ENCODE measurements at regions not wholly inside any gene's neighbourhood (a gene's known extent, or its start where the extent isn't known, plus 50 kb on each side); places are given as distances from the start of the nearest gene placed in this dataset.

- Histone ChIP-seq H3K4me3 (ENCODE audit: low read length) (no peak overlapping the region), H3K9me3 (replicated peaks; ENCODE audit: low read length) (no peaks in the 10 kb centered on the region), H3K9ac (ENCODE audit: low read depth, low read length) (no peak overlapping the region), H3K4me1 (ENCODE audit: control insufficient read depth, insufficient read depth, low read length) (peaks cover 2% of the 10 kb centered on the region), H3K4me2 (ENCODE audit: low read length) (no peak overlapping the region), H3K36me3 (ENCODE audit: insufficient read depth, low read length) (no peaks in the 10 kb centered on the region), H3K27me3 (ENCODE audit: control insufficient read depth, insufficient read depth, low read length) (peaks cover 24% of the 10 kb centered on the region)
Observed at GRCh38 chr20:57788936-57789613, 79.3 kb upstream of the PMEPA1 start.

GRCh38 chr20:57787990-57788781 lies 78.4 kb upstream of the PMEPA1 start:
- Histone ChIP-seq H3K36me3 (ENCODE audit: insufficient read depth, low read length) (no peaks in the 10 kb centered on the region), H3K9ac (ENCODE audit: low read depth, low read length) (no peak overlapping the region), H3K4me2 (ENCODE audit: low read length) (no peak overlapping the region), H3K27me3 (ENCODE audit: control insufficient read depth, insufficient read depth, low read length) (peaks cover 31% of the 10 kb centered on the region), H3K4me3 (ENCODE audit: low read length) (no peak overlapping the region), H3K9me3 (replicated peaks; ENCODE audit: low read length) (no peaks in the 10 kb centered on the region), H3K4me1 (ENCODE audit: control insufficient read depth, insufficient read depth, low read length) (no peaks in the 10 kb centered on the region)

- H3K4me2 ChIP-seq (ENCODE audit: low read length), result no peak overlapping the region
- peaks cover 39% of the 10 kb centered on the region for H3K27me3 ChIP-seq (ENCODE audit: control insufficient read depth, insufficient read depth, low read length)
- no peaks in the 10 kb centered on the region for H3K36me3 ChIP-seq (ENCODE audit: insufficient read depth, low read length)
- H3K9me3 ChIP-seq (replicated peaks; ENCODE audit: low read length), result no peaks in the 10 kb centered on the region
- no peaks in the 10 kb centered on the region for H3K4me1 ChIP-seq (ENCODE audit: control insufficient read depth, insufficient read depth, low read length)
- H3K4me3 ChIP-seq (ENCODE audit: low read length), result no peak overlapping the region
- no peak overlapping the region for H3K9ac ChIP-seq (ENCODE audit: low read depth, low read length)
Observed at GRCh38 chr20:57787151-57787989, 77.6 kb upstream of the PMEPA1 start.

- H3K4me2 ChIP-seq (ENCODE audit: low read length), result no peak overlapping the region
- peaks cover 42% of the 10 kb centered on the region for H3K27me3 ChIP-seq (ENCODE audit: control insufficient read depth, insufficient read depth, low read length)
- H3K9ac ChIP-seq (ENCODE audit: low read depth, low read length), result no peak overlapping the region
- no peaks in the 10 kb centered on the region for H3K36me3 ChIP-seq (ENCODE audit: insufficient read depth, low read length)
- H3K9me3 ChIP-seq (replicated peaks; ENCODE audit: low read length), result no peaks in the 10 kb centered on the region
- H3K4me1 ChIP-seq (ENCODE audit: control insufficient read depth, insufficient read depth, low read length), result no peaks in the 10 kb centered on the region
- H3K4me3 ChIP-seq (ENCODE audit: low read length), result no peak overlapping the region
Observed at GRCh38 chr20:57786304-57786932, 76.6 kb upstream of the PMEPA1 start.

- H3K36me3 ChIP-seq (ENCODE audit: insufficient read depth, low read length), result no peaks in the 10 kb centered on the region
- no peaks in the 10 kb centered on the region for H3K9me3 ChIP-seq (replicated peaks; ENCODE audit: low read length)
- peaks cover 43% of the 10 kb centered on the region for H3K27me3 ChIP-seq (ENCODE audit: control insufficient read depth, insufficient read depth, low read length)
Observed at GRCh38 chr20:57785720-57786119, 75.9 kb upstream of the PMEPA1 start.

GRCh38 chr20:57785061-57785460 lies 75.2 kb upstream of the PMEPA1 start:
- no peak overlapping the region for H3K9ac ChIP-seq (ENCODE audit: low read depth, low read length)
- H3K9me3 ChIP-seq (replicated peaks; ENCODE audit: low read length), result no peaks in the 10 kb centered on the region
- H3K4me1 ChIP-seq (ENCODE audit: control insufficient read depth, insufficient read depth, low read length), result no peaks in the 10 kb centered on the region
- no peak overlapping the region for H3K4me2 ChIP-seq (ENCODE audit: low read length)
- peaks cover 48% of the 10 kb centered on the region for H3K27me3 ChIP-seq (ENCODE audit: control insufficient read depth, insufficient read depth, low read length)
- no peaks in the 10 kb centered on the region for H3K36me3 ChIP-seq (ENCODE audit: insufficient read depth, low read length)
- H3K4me3 ChIP-seq (ENCODE audit: low read length), result no peak overlapping the region

More at GRCh38 chr20:57785720-57786119, 75.9 kb upstream of the PMEPA1 start:
- no peaks in the 10 kb centered on the region for H3K4me1 ChIP-seq (ENCODE audit: control insufficient read depth, insufficient read depth, low read length)
- H3K4me2 ChIP-seq (ENCODE audit: low read length), result no peak overlapping the region
- H3K9ac ChIP-seq (ENCODE audit: low read depth, low read length), result no peak overlapping the region
- H3K4me3 ChIP-seq (ENCODE audit: low read length), result no peak overlapping the region

- no peak overlapping the region for H3K9ac ChIP-seq (ENCODE audit: low read depth, low read length)
- H3K27me3 ChIP-seq (ENCODE audit: control insufficient read depth, insufficient read depth, low read length), result peaks cover 55% of the 10 kb centered on the region
- H3K36me3 ChIP-seq (ENCODE audit: insufficient read depth, low read length), result no peaks in the 10 kb centered on the region
- H3K4me1 ChIP-seq (ENCODE audit: control insufficient read depth, insufficient read depth, low read length), result no peaks in the 10 kb centered on the region
- no peak overlapping the region for H3K4me2 ChIP-seq (ENCODE audit: low read length)
- no peaks in the 10 kb centered on the region for H3K9me3 ChIP-seq (replicated peaks; ENCODE audit: low read length)
- H3K4me3 ChIP-seq (ENCODE audit: low read length), result no peak overlapping the region
Observed at GRCh38 chr20:57783956-57784837, 74.4 kb upstream of the PMEPA1 start.

GRCh38 chr20:57783196-57783595 lies 73.4 kb upstream of the PMEPA1 start:
- no peaks in the 10 kb centered on the region for H3K9me3 ChIP-seq (replicated peaks; ENCODE audit: low read length)
- no peak overlapping the region for H3K9ac ChIP-seq (ENCODE audit: low read depth, low read length)
- no peak overlapping the region for H3K4me3 ChIP-seq (ENCODE audit: low read length)
- peaks cover 51% of the 10 kb centered on the region for H3K27me3 ChIP-seq (ENCODE audit: control insufficient read depth, insufficient read depth, low read length)
- no peaks in the 10 kb centered on the region for H3K36me3 ChIP-seq (ENCODE audit: insufficient read depth, low read length)
- no peaks in the 10 kb centered on the region for H3K4me1 ChIP-seq (ENCODE audit: control insufficient read depth, insufficient read depth, low read length)
- no peak overlapping the region for H3K4me2 ChIP-seq (ENCODE audit: low read length)

- H3K9me3 ChIP-seq (replicated peaks; ENCODE audit: low read length), result no peaks in the 10 kb centered on the region
- no peaks in the 10 kb centered on the region for H3K4me1 ChIP-seq (ENCODE audit: control insufficient read depth, insufficient read depth, low read length)
- H3K4me2 ChIP-seq (ENCODE audit: low read length), result no peak overlapping the region
- H3K4me3 ChIP-seq (ENCODE audit: low read length), result no peak overlapping the region
- peaks cover 51% of the 10 kb centered on the region for H3K27me3 ChIP-seq (ENCODE audit: control insufficient read depth, insufficient read depth, low read length)
- H3K9ac ChIP-seq (ENCODE audit: low read depth, low read length), result no peak overlapping the region
- H3K36me3 ChIP-seq (ENCODE audit: insufficient read depth, low read length), result no peaks in the 10 kb centered on the region
Observed at GRCh38 chr20:57782631-57783041, 72.8 kb upstream of the PMEPA1 start.

GRCh38 chr20:57781901-57782300 lies 72.1 kb upstream of the PMEPA1 start:
- no peaks in the 10 kb centered on the region for H3K9me3 ChIP-seq (replicated peaks; ENCODE audit: low read length)
- peaks cover 3% of the 10 kb centered on the region for H3K4me1 ChIP-seq (ENCODE audit: control insufficient read depth, insufficient read depth, low read length)
- H3K36me3 ChIP-seq (ENCODE audit: insufficient read depth, low read length), result no peaks in the 10 kb centered on the region
- no peak overlapping the region for H3K9ac ChIP-seq (ENCODE audit: low read depth, low read length)
- H3K27me3 ChIP-seq (ENCODE audit: control insufficient read depth, insufficient read depth, low read length), result peaks cover 51% of the 10 kb centered on the region
- no peak overlapping the region for H3K4me3 ChIP-seq (ENCODE audit: low read length)
- H3K4me2 ChIP-seq (ENCODE audit: low read length), result no peak overlapping the region
